A673 (cell line): ENCODE measurements at regions not wholly inside any gene's neighbourhood (a gene's known extent, or its start where the extent isn't known, plus 50 kb on each side); places are given as distances from the start of the nearest gene placed in this dataset.
A peak's percentile ranks its signal among the peaks of the same experiment; 100 is the strongest.

ENCODE experiments used
- BruUV-seq: library from RNA; stranded (reverse); fragments of 400-500 nt; replicated peaks from 2 replicates; lab custom pipeline; 2021; lab: Mats Ljungman, UMichigan
- CTCF ChIA-PET: fragments of 300-600 bp; sonication (Branson Sonifier 250); formaldehyde crosslinking; loops from one replicate; lab custom pipeline; 2022; ENCODE audit warnings: antibody characterized with exemption; lab: Charles Lee
- POLR2A ChIA-PET: fragments of 300-600 bp; sonication (Branson Sonifier 250); formaldehyde crosslinking; loops from one replicate; lab custom pipeline; 2022; ENCODE audit warnings: antibody characterized with exemption; ENCODE audit not compliant: low non-redundant PET; lab: Charles Lee
- DNase-seq: peaks from one replicate; pipeline ENCODE4 v3.0.0-alpha.2; 2015; ENCODE audit warnings: low spot score
- H3K27ac ChIP-seq: fragments of 200-600 bp; sonication (generic); 2 replicates; pipeline ENCODE4 v1.5.1; 2016; ENCODE audit warnings: mixed run types, low read depth, mild to moderate bottlenecking, mixed read lengths, antibody characterized with exemption, low read length; ENCODE audit not compliant: poor library complexity, severe bottlenecking
- H3K27me3 ChIP-seq: fragments of 200-600 bp; sonication (generic); replicated peaks from 2 replicates; pipeline ENCODE4 v1.6.1; 2017; ENCODE audit warnings: mixed run types, low read depth, mild to moderate bottlenecking, mixed read lengths, antibody characterized with exemption, low read length; ENCODE audit not compliant: insufficient read depth, poor library complexity
- H3K36me3 ChIP-seq: fragments of 200-600 bp; sonication (generic); 2 replicates; pipeline ENCODE4 v1.6.1; 2016; ENCODE audit warnings: mixed run types, mild to moderate bottlenecking, mixed read lengths, antibody characterized with exemption, low read length; ENCODE audit not compliant: insufficient read depth, poor library complexity, severe bottlenecking
- H3K4me1 ChIP-seq: fragments of 200-600 bp; sonication (generic); 2 replicates; pipeline ENCODE4 v1.6.1; 2017; ENCODE audit warnings: mixed run types, mild to moderate bottlenecking, mixed read lengths, antibody characterized with exemption, low read length; ENCODE audit not compliant: insufficient read depth, poor library complexity, severe bottlenecking
- H3K4me3 ChIP-seq: fragments of 200-600 bp; sonication (generic); 2 replicates; pipeline ENCODE4 v1.5.1; 2016; ENCODE audit warnings: low read depth, mixed run types, mild to moderate bottlenecking, mixed read lengths, low read length; ENCODE audit not compliant: poor library complexity, severe bottlenecking
- H3K9me3 ChIP-seq: fragments of 200-600 bp; sonication (generic); 2 replicates; pipeline ENCODE4 v1.6.1; 2016; ENCODE audit warnings: mixed run types, low read depth, mild to moderate bottlenecking, mixed read lengths, antibody characterized with exemption, low read length; ENCODE audit not compliant: poor library complexity, severe bottlenecking
- CTCF ChIP-seq: fragments of 300-800, 200-600 bp; sonication (generic); conservative IDR thresholded peaks from 2 replicates; pipeline ENCODE4 v1.5.1; 2017; ENCODE audit warnings: low read depth, mild to moderate bottlenecking, antibody characterized with exemption, low read length, moderate library complexity, mixed read lengths
- EZH2 ChIP-seq: fragments of 200-600 bp; sonication (generic); IDR thresholded peaks from 2 replicates; pipeline ENCODE4 v1.6.1; 2017; ENCODE audit warnings: borderline replicate concordance, low read depth, mild to moderate bottlenecking, mixed read lengths, antibody characterized with exemption, low read length; ENCODE audit not compliant: poor library complexity, severe bottlenecking
- intact Hi-C: fragments of 100-400 bp; cut with micrococcal nuclease; formaldehyde crosslinking; loops from one replicate; pipeline ENCODE4 v1.10.0; 2022; ENCODE audit not compliant: unreplicated experiment

GRCh38 chr7:138254444-138254843, 178.2 kb downstream of the AKR1D1 start:
- no peak for TF ChIP-seq EZH2
- TF ChIP-seq CTCF, result no peak
- intact Hi-C loops, result no loop called here
- no peaks in the 10 kb centered on the region for H3K9me3 ChIP-seq
- no peaks in the 10 kb centered on the region for H3K27me3 ChIP-seq
- no peak for DNase-seq
- H3K4me3 ChIP-seq, result no peak overlapping the region
- no TSS peak for BruUV-seq
- POLR2A ChIA-PET, result no interaction called here
- H3K4me1 ChIP-seq, result no peaks in the 10 kb centered on the region
- H3K27ac ChIP-seq, result no peak overlapping the region
- no peaks in the 10 kb centered on the region for H3K36me3 ChIP-seq
- CTCF ChIA-PET, result no interaction called here

GRCh38 chr7:138257459-138258196, 181.4 kb downstream of the AKR1D1 start:
- Histone ChIP-seq H3K9me3 (no peaks in the 10 kb centered on the region), H3K4me3 (no peak overlapping the region), H3K27me3 (no peaks in the 10 kb centered on the region), H3K36me3 (no peaks in the 10 kb centered on the region), H3K27ac (no peak overlapping the region), H3K4me1 (no peaks in the 10 kb centered on the region)
- no peak for DNase-seq
- intact Hi-C loops, result no loop called here
- no TSS peak for BruUV-seq
- CTCF ChIA-PET, result no interaction called here
- TF ChIP-seq EZH2, result no peak
- no peak for TF ChIP-seq CTCF
- POLR2A ChIA-PET, result no interaction called here

- TF ChIP-seq CTCF (no peak), EZH2 (no peak)
- Histone ChIP-seq H3K27me3 (no peaks in the 10 kb centered on the region), H3K4me1 (no peaks in the 10 kb centered on the region), H3K4me3 (no peak overlapping the region), H3K36me3 (no peaks in the 10 kb centered on the region), H3K9me3 (no peaks in the 10 kb centered on the region), H3K27ac (no peak overlapping the region)
- DNase-seq, result peak; percentile 18
- ChIA-PET CTCF (no interaction called here), POLR2A (no interaction called here)
- intact Hi-C loops, result no loop called here
- BruUV-seq, result no TSS peak
These were observed 181.9 kb downstream of the AKR1D1 start for GRCh38 chr7:138258197-138258559.
